ENCODE measurements at regions not wholly inside any gene's neighbourhood (a gene's known extent, or its start where the extent isn't known, plus 50 kb on each side); places are given as distances from the start of the nearest gene placed in this dataset.

DNA sequence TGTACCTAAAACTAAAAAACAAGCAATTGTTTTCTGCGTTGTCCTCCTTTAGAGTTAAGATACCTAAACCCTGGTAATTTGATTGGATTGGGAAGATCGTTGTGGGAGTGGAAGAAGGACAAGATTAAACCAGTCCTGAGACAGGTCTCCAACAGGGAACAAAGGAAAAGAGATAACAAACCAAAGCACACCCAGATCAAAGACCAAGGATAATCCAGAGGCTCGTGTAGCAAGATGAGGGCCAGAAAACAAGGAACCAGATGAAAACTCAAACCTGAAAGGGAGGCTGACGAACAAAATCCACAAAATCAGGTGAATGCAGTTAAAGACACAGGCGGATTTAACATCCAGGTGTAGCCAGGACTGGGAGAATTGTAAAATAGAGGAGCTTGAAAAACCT is 618.1 kb downstream of the SLCO4C1 start:
- intact Hi-C loops (cut with DNase I; ENCODE audit: low total_unique reads): no loop called here

GRCh38 chr5:101676646-101677045 is 619.4 kb downstream of the SLCO4C1 start:
- no peak for DNase-seq (ENCODE audit: low spot score in 2 of 2)
- intact Hi-C loops (cut with DNase I; ENCODE audit: low total_unique reads): no loop called here
- TF ChIP-seq CTCF (IDR thresholded peaks at IDR 0.05) (no peak), POLR2A (IDR thresholded peaks at IDR 0.05) (no peak)
- WGBS, 2 donors: 36 to 46% methylated on average over 2 of the region's 2 CpGs
- no peak overlapping the region for H3K4me3 ChIP-seq (ENCODE audit: low read depth, poor library complexity, severe bottlenecking)

More for the DNA sequence above, 618.1 kb downstream of the SLCO4C1 start:
- no peak overlapping the region for H3K4me3 ChIP-seq (ENCODE audit: low read depth, poor library complexity, severe bottlenecking)
- DNase-seq (ENCODE audit: low spot score in 2 of 2): no peak
- TF ChIP-seq POLR2A (IDR thresholded peaks at IDR 0.05) (no peak), CTCF (IDR thresholded peaks at IDR 0.05) (no peak)
- 58 to 68% methylated on average over 5 of the region's 5 CpGs for WGBS, 2 donors

GRCh38 chr5:101675510-101676219 is 620.4 kb downstream of the SLCO4C1 start:
- no peak for DNase-seq (ENCODE audit: low spot score in 2 of 2)

DNA sequence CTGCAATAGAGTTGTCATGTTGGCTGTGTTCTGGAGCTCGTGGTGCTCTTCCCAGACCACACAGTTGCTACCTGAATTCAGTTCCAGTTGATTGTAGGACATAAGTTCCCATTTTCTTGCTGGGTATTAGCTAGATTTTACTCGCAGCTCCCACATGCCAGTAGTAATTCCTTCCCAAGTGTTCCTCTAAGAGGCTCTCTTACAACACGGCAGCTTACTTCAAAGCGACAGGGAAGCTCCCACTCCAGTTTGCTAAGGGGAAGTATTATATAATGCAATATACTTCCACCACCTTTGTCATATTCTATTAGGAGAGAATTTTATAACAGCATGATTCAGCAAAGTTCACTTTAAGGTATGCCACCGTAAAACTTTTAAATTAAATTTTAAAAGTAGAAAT is 623.0 kb downstream of the SLCO4C1 start:
- intact Hi-C loops (cut with DNase I; ENCODE audit: low total_unique reads): no loop called here
- 77 to 85% methylated on average over 5 of the region's 5 CpGs for WGBS, 2 donors
- DNase-seq (ENCODE audit: low spot score in 2 of 2): no peak
- H3K4me3 ChIP-seq (ENCODE audit: low read depth, poor library complexity, severe bottlenecking): no peak overlapping the region
- TF ChIP-seq POLR2A (IDR thresholded peaks at IDR 0.05) (no peak), CTCF (IDR thresholded peaks at IDR 0.05) (no peak)

More at GRCh38 chr5:101675510-101676219, 620.4 kb downstream of the SLCO4C1 start:
- intact Hi-C loops (cut with DNase I; ENCODE audit: low total_unique reads): no loop called here
- TF ChIP-seq POLR2A (IDR thresholded peaks at IDR 0.05) (no peak), CTCF (IDR thresholded peaks at IDR 0.05) (no peak)
- 48 to 55% methylated on average over 4 of the region's 4 CpGs for WGBS, 2 donors
- H3K4me3 ChIP-seq (ENCODE audit: low read depth, poor library complexity, severe bottlenecking): no peak overlapping the region

DNA sequence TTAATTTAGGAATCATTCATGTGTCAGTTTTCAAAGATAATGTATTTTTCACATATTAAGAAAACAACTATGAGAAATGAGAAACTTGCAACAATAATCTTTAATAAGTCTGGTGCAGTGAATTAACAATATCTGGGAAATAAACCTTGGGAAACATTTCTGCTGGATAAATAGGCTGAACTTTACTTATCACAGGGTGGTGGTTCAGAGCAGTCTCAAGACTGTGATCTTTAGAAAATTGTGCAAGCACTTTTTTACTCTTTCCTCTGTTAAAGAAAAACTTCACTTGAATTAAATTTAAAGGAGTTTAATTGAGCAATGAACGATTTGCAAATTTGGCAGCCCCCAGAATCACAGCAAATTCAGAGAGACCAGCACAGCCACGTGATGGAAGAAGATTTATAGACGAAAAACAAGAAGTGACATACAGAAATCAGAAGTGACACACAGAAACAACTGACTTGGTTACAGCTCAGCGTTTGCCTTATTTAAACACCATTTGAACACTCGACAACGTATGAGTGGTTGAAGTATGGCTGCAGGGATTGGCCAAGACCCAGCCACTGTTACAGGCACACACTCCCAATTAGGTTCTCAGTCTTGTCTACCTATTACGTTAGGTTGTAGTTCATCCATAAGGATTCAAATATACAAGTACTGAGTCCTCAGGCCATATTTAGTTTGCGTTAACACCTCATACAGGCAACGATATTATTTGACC is 631.9 kb downstream of the SLCO4C1 start:
- WGBS, 2 donors: 64 to 70% methylated on average over 9 of the region's 9 CpGs
- no peak for DNase-seq (ENCODE audit: low spot score in 2 of 2)
- no peak overlapping the region for H3K4me3 ChIP-seq (ENCODE audit: low read depth, poor library complexity, severe bottlenecking)
- no peak for TF ChIP-seq CTCF (IDR thresholded peaks at IDR 0.05)
- no peak for TF ChIP-seq POLR2A (IDR thresholded peaks at IDR 0.05)
- intact Hi-C loops (cut with DNase I; ENCODE audit: low total_unique reads): no loop called here
